HEK293 (cell line): ENCODE measurements at regions not wholly inside any gene's neighbourhood (a gene's known extent, or its start where the extent isn't known, plus 50 kb on each side); places are given as distances from the start of the nearest gene placed in this dataset.

Experiments used
- CTCF ChIA-PET: fragments of 350-600 bp; formaldehyde crosslinking; extraction: SDS; loops from one replicate; lab custom pipeline; 2021; ENCODE audit warnings: antibody characterized with exemption; lab: Yijun Ruan, JAX
- POLR2A ChIA-PET: fragments of 300-600 bp; formaldehyde crosslinking; extraction: SDS; loops from one replicate; lab custom pipeline; 2020; ENCODE audit warnings: antibody characterized with exemption, inconsistent platforms; lab: Yijun Ruan, JAX
- H3K27ac ChIP-seq: fragments of 200-500 bp; sonication (Bioruptor generic); 2 replicates; pipeline ENCODE4 v1.5.1; 2014; ENCODE audit warnings: low read depth, low read length, control low read depth, inconsistent platforms; ENCODE audit errors: extremely low read depth
- H3K36me3 ChIP-seq, 2 experiments: fragments of 200-500 bp in 1 of 2; sonication (Bioruptor generic) in 1 of 2; 1 replicate in 1 of 2; 2 replicates in 1 of 2; pipeline ENCODE4 v1.5.1; 2014 to 2017; ENCODE audit warnings: inconsistent platforms in 2 of 2, low read length in 2 of 2; ENCODE audit not compliant: control insufficient read depth in 2 of 2, insufficient read depth in 1 of 2
- H3K4me1 ChIP-seq: fragments of 200-500 bp; sonication (Bioruptor generic); 2 replicates; pipeline ENCODE4 v1.5.1; 2014; ENCODE audit warnings: mild to moderate bottlenecking, low read length, inconsistent platforms; ENCODE audit not compliant: control insufficient read depth, insufficient read depth
- H3K4me3 ChIP-seq: 2 replicates; pipeline ENCODE4 v1.5.1; 2011; ENCODE audit warnings: low read depth, mild to moderate bottlenecking, control low read depth, low read length, moderate library complexity
- H3K9me3 ChIP-seq: fragments of 200-500 bp; sonication (Bioruptor generic); 2 replicates; pipeline ENCODE4 v1.5.1; 2014; ENCODE audit warnings: low read depth, low read length, inconsistent platforms; ENCODE audit not compliant: control insufficient read depth, insufficient read depth
- BCL11A ChIP-seq: fragments of 450-650 bp; formaldehyde crosslinking; IDR thresholded peaks from 2 replicates; pipeline ENCODE4 v1.5.1; 2016; ENCODE audit warnings: low read depth, missing biosample characterization, missing genetic modification characterization
- FEZF1 ChIP-seq: fragments of 450-650 bp; formaldehyde crosslinking; IDR thresholded peaks from 2 replicates; pipeline ENCODE4 v1.5.1; 2016; ENCODE audit warnings: missing biosample characterization, missing genetic modification characterization
- GFI1B ChIP-seq: fragments of 450-650 bp; formaldehyde crosslinking; IDR thresholded peaks from 2 replicates; pipeline ENCODE4 v1.5.1; 2016; ENCODE audit warnings: missing biosample characterization, missing genetic modification characterization
- OSR2 ChIP-seq: fragments of 450-650 bp; formaldehyde crosslinking; IDR thresholded peaks from 2 replicates; pipeline ENCODE4 v1.5.1; 2016; ENCODE audit warnings: missing biosample characterization, missing genetic modification characterization
- PRDM1 ChIP-seq: fragments of 450-650 bp; formaldehyde crosslinking; IDR thresholded peaks from 2 replicates; pipeline ENCODE4; 2016; ENCODE audit warnings: missing biosample characterization, missing genetic modification characterization
- ZBTB48 ChIP-seq: fragments of 450-650 bp; formaldehyde crosslinking; IDR thresholded peaks from 2 replicates; pipeline ENCODE4 v1.5.1; 2016; ENCODE audit warnings: missing biosample characterization, missing genetic modification characterization
- ZNF18 ChIP-seq: fragments of 450-650 bp; formaldehyde crosslinking; IDR thresholded peaks from 2 replicates; pipeline ENCODE4 v1.5.1; 2016; ENCODE audit warnings: missing biosample characterization, missing genetic modification characterization
- ZNF23 ChIP-seq: fragments of 450-650 bp; formaldehyde crosslinking; IDR thresholded peaks from 2 replicates; pipeline ENCODE4 v1.5.1; 2016; ENCODE audit warnings: missing biosample characterization, missing genetic modification characterization, borderline replicate concordance
- ZNF24 ChIP-seq: fragments of 450-650 bp; formaldehyde crosslinking; IDR thresholded peaks from 2 replicates; pipeline ENCODE4 v1.5.1; 2016; ENCODE audit warnings: missing biosample characterization, missing genetic modification characterization
- ZNF280D ChIP-seq: fragments of 450-650 bp; formaldehyde crosslinking; IDR thresholded peaks from 2 replicates; pipeline ENCODE4 v1.5.1; 2016; ENCODE audit warnings: missing biosample characterization, missing genetic modification characterization
- ZNF292 ChIP-seq: fragments of 450-650 bp; formaldehyde crosslinking; IDR thresholded peaks from 2 replicates; pipeline ENCODE4 v1.5.1; 2016; ENCODE audit warnings: low read depth, missing biosample characterization, missing genetic modification characterization, borderline replicate concordance
- ZNF341 ChIP-seq: fragments of 450-650 bp; formaldehyde crosslinking; IDR thresholded peaks from 2 replicates; pipeline ENCODE4; 2016; ENCODE audit warnings: low read depth, missing biosample characterization, missing genetic modification characterization
- ZNF362 ChIP-seq: fragments of 450-650 bp; formaldehyde crosslinking; IDR thresholded peaks from 2 replicates; pipeline ENCODE4 v1.5.1; 2016; ENCODE audit warnings: missing biosample characterization, missing genetic modification characterization
- ZNF394 ChIP-seq: fragments of 450-650 bp; formaldehyde crosslinking; IDR thresholded peaks from 2 replicates; pipeline ENCODE4 v1.5.1; 2016; ENCODE audit warnings: missing biosample characterization, missing genetic modification characterization, mild to moderate bottlenecking, moderate library complexity, borderline replicate concordance
- ZNF48 ChIP-seq: fragments of 450-650 bp; formaldehyde crosslinking; IDR thresholded peaks from 2 replicates; pipeline ENCODE4 v1.5.1; 2016; ENCODE audit warnings: missing biosample characterization, missing genetic modification characterization
- ZNF548 ChIP-seq: fragments of 450-650 bp; formaldehyde crosslinking; IDR thresholded peaks from 2 replicates; pipeline ENCODE4 v1.5.1; 2016; ENCODE audit warnings: missing biosample characterization, missing genetic modification characterization
- ZNF585B ChIP-seq: fragments of 450-650 bp; formaldehyde crosslinking; IDR thresholded peaks from 2 replicates; pipeline ENCODE4 v1.5.1; 2016; ENCODE audit warnings: missing biosample characterization, missing genetic modification characterization
- ZNF626 ChIP-seq: fragments of 450-650 bp; sonication (Bioruptor Pico); formaldehyde crosslinking; IDR thresholded peaks from 2 replicates; pipeline ENCODE4 v1.5.1; 2018; ENCODE audit warnings: missing biosample characterization, missing genetic modification characterization, inconsistent platforms
- ZNF670 ChIP-seq: fragments of 450-650 bp; formaldehyde crosslinking; IDR thresholded peaks from 2 replicates; pipeline ENCODE4 v1.5.1; 2016; ENCODE audit warnings: missing biosample characterization, missing genetic modification characterization, low read depth
- ZSCAN4 ChIP-seq: fragments of 450-650 bp; formaldehyde crosslinking; IDR thresholded peaks from 2 replicates; pipeline ENCODE4 v1.5.1; 2017; ENCODE audit warnings: missing biosample characterization, missing genetic modification characterization

- no peaks in the 10 kb centered on the region for H3K4me1 ChIP-seq
- CTCF ChIA-PET, result no interaction called here
- H3K4me3 ChIP-seq, result no peak overlapping the region
- H3K27ac ChIP-seq, result no peak overlapping the region
- no peaks in the 10 kb centered on the region for H3K9me3 ChIP-seq
- H3K36me3 ChIP-seq, result no peaks in the 10 kb centered on the region
- POLR2A ChIA-PET, result no interaction called here
- TF ChIP-seq ZNF585B (tag by site-specific recombination), result no peak
- TF ChIP-seq ZNF48 (tag by site-specific recombination), result no peak
- TF ChIP-seq ZNF23, result no peak
- no peak for TF ChIP-seq OSR2 (tag by site-specific recombination)
- TF ChIP-seq ZNF626, result no peak
- no peak for TF ChIP-seq ZNF341 (tag by site-specific recombination)
- no peak for TF ChIP-seq ZBTB48 (tag by site-specific recombination)
- no peak for TF ChIP-seq BCL11A (tag by site-specific recombination)
- no peak for TF ChIP-seq ZNF670 (tag by site-specific recombination)
- TF ChIP-seq GFI1B (tag by site-specific recombination), result no peak
- no peak for TF ChIP-seq ZNF18
These were observed 282.1 kb upstream of the HS6ST1 start for GRCh38 chr2:128600581-128601297.

GRCh38 chr2:128601298-128602037 is 282.8 kb upstream of the HS6ST1 start:
- ChIA-PET POLR2A (no interaction called here), CTCF (no interaction called here)
- TF ChIP-seq ZNF394 (tag by site-specific recombination) (no peak), ZSCAN4 (tag by site-specific recombination) (no peak), ZNF362 (tag by site-specific recombination) (no peak), FEZF1 (tag by site-specific recombination) (no peak), ZNF548 (tag by site-specific recombination) (no peak), ZNF280D (tag by site-specific recombination) (no peak), PRDM1 (tag by site-specific recombination) (no peak), ZNF24 (tag by site-specific recombination) (no peak), ZNF292 (tag by site-specific recombination) (no peak)
- TF ChIP-seq, all 188 proteins: peak for 0

More at GRCh38 chr2:128601298-128602037, 282.8 kb upstream of the HS6ST1 start:
- H3K4me3 ChIP-seq, result no peak overlapping the region
- no peaks in the 10 kb centered on the region for H3K36me3 ChIP-seq
- H3K4me1 ChIP-seq, result no peaks in the 10 kb centered on the region
- H3K9me3 ChIP-seq, result no peaks in the 10 kb centered on the region
- no peak overlapping the region for H3K27ac ChIP-seq
